HepG2 (cell line): ENCODE measurements at regions not wholly inside any gene's neighbourhood (a gene's known extent, or its start where the extent isn't known, plus 50 kb on each side); places are given as distances from the start of the nearest gene placed in this dataset.

Experiments used
- ATAC-seq: fragments of 200-7000 bp; cut with Tn5 transposase; 3 replicates; pipeline ENCODE4 v1.9.1; 2020; ENCODE audit warnings: mild to moderate bottlenecking, moderate library complexity
- BruUV-seq: library from RNA; stranded (reverse); fragments of 400-500 nt; replicated peaks from 2 replicates; lab custom pipeline; 2021; lab: Mats Ljungman, UMichigan
- CTCF ChIA-PET: fragments of 300-600 bp; formaldehyde crosslinking; extraction: SDS; loops from one replicate; lab custom pipeline; 2021; ENCODE audit warnings: low total read pairs, inconsistent platforms, low intra/inter-chr PET ratio; lab: Yijun Ruan, JAX
- POLR2A ChIA-PET: fragments of 350-600 bp; sonication (Branson Sonifier 250); formaldehyde crosslinking; loops from one replicate; lab custom pipeline; 2020; ENCODE audit warnings: antibody characterized with exemption, inconsistent platforms; lab: Yijun Ruan, JAX
- DNase-seq: peaks from one replicate; pipeline ENCODE4 v3.0.0-alpha.2; 2015; ENCODE audit warnings: low spot score
- FAIRE-seq: peaks from 3 replicates; lab custom pipeline; 2011; peaks lifted over from hg19 to GRCh38; lab: Jason Lieb, UNC
- H2AFZ ChIP-seq: one replicate; pipeline ENCODE4 v1.6.1; 2011; ENCODE audit warnings: low read length, inconsistent platforms
- H3K27ac ChIP-seq: fragments of 300-600 bp; 3 replicates; pipeline ENCODE4 v1.8.0; 2011; ENCODE audit warnings: mixed run types, mild to moderate bottlenecking, mixed read lengths, low read length, inconsistent platforms; ENCODE audit not compliant: insufficient read depth; ENCODE audit errors: extremely low read length
- H3K27me3 ChIP-seq, 2 experiments: fragments of 200-600 bp in 1 of 2; 2 replicates in 1 of 2; 3 replicates in 1 of 2; pipeline versions ENCODE4 v1.6.0 to v1.8.0; 2011; ENCODE audit warnings: low read length in 2 of 2, mild to moderate bottlenecking in 2 of 2, moderate library complexity in 2 of 2, inconsistent platforms in 1 of 2; ENCODE audit not compliant: insufficient read depth in 2 of 2, control insufficient read depth in 1 of 2
- H3K36me3 ChIP-seq, 2 experiments: fragments of 200-600 bp in 1 of 2; replicated peaks in 1 of 2; 2 replicates in 1 of 2; 3 replicates in 1 of 2; pipeline versions ENCODE4 v1.5.1 to v1.8.0; 2011; ENCODE audit warnings: low read length in 2 of 2, inconsistent platforms in 1 of 2; ENCODE audit not compliant: insufficient read depth in 2 of 2, control insufficient read depth in 1 of 2
- H3K4me1 ChIP-seq: 2 replicates; pipeline ENCODE4 v1.5.1; 2012; ENCODE audit warnings: low read length, inconsistent platforms; ENCODE audit not compliant: insufficient read depth
- H3K4me2 ChIP-seq: 2 replicates; pipeline ENCODE4 v1.6.0; 2011; ENCODE audit warnings: low read depth, low read length, inconsistent platforms
- H3K4me3 ChIP-seq, 3 experiments: fragments of 200-600 bp in 1 of 3; sonication (generic), shearing (Covaris generic) in 1 of 3; replicated peaks in 1 of 3; 2 replicates each; pipeline ENCODE4 v1.5.1; 2011 to 2016; ENCODE audit warnings: low read length in 3 of 3, inconsistent platforms in 2 of 3, low read depth in 2 of 3, mild to moderate bottlenecking in 2 of 3, control low read depth in 1 of 3, mixed read lengths in 1 of 3; ENCODE audit not compliant: insufficient read depth in 1 of 3
- H3K79me2 ChIP-seq: one replicate; pipeline ENCODE4 v1.6.1; 2011; ENCODE audit warnings: low read length, inconsistent platforms; ENCODE audit not compliant: insufficient read depth
- H3K9ac ChIP-seq: 2 replicates; pipeline ENCODE4 v1.6.0; 2011; ENCODE audit warnings: mild to moderate bottlenecking, low read depth, low read length, inconsistent platforms; ENCODE audit not compliant: insufficient read depth
- H3K9me3 ChIP-seq: 2 replicates; pipeline ENCODE4 v1.5.1; 2012; ENCODE audit warnings: mild to moderate bottlenecking, low read length
- H4K20me1 ChIP-seq: 2 replicates; pipeline ENCODE4 v1.6.0; 2011; ENCODE audit warnings: inconsistent platforms, mild to moderate bottlenecking, low read length, moderate library complexity; ENCODE audit not compliant: insufficient read depth
- ATF7 ChIP-seq, 2 experiments: fragments of 450-650 bp in 1 of 2; sonication (generic) in 1 of 2; formaldehyde crosslinking in 1 of 2; IDR thresholded peaks; 2 replicates each; pipeline versions ENCODE4 v1.4.0 to v1.6.1; 2016 to 2020; ENCODE audit warnings: antibody characterized with exemption in 1 of 2, mild to moderate bottlenecking in 1 of 2, missing genetic modification reagents in 1 of 2
- BRD4 ChIP-seq: sonication (generic); formaldehyde crosslinking; IDR thresholded peaks from 2 replicates; pipeline ENCODE4 v1.4.0; 2020; ENCODE audit warnings: missing genetic modification reagents
- CC2D1A ChIP-seq: sonication (generic); formaldehyde crosslinking; IDR thresholded peaks from 2 replicates; pipeline ENCODE4 v1.8.1; 2023; ENCODE audit warnings: mild to moderate bottlenecking, missing genetic modification reagents
- MXD1 ChIP-seq: sonication (generic); formaldehyde crosslinking; IDR thresholded peaks from 2 replicates; pipeline ENCODE4 v1.4.0; 2020; ENCODE audit warnings: mild to moderate bottlenecking, missing genetic modification reagents
- PTBP1 ChIP-seq: fragments of 200-400 bp; formaldehyde crosslinking; IDR thresholded peaks from 2 replicates; pipeline ENCODE4 v1.6.1; 2018; ENCODE audit warnings: low read length, low read depth; ENCODE audit not compliant: poor library complexity, severe bottlenecking
- SOX5 ChIP-seq: IDR thresholded peaks from 2 replicates; pipeline ENCODE4 v1.6.1; 2016; ENCODE audit warnings: borderline replicate concordance
- SP1 ChIP-seq, 2 experiments: fragments of 450-650 bp in 1 of 2; sonication (generic) in 1 of 2; formaldehyde crosslinking in 1 of 2; IDR thresholded peaks; 2 replicates each; pipeline versions ENCODE4 v1.4.0 to v1.6.1; 2016 to 2020; ENCODE audit warnings: missing genetic modification reagents in 1 of 2
- ZFP37 ChIP-seq: sonication (generic); formaldehyde crosslinking; IDR thresholded peaks from 2 replicates; pipeline ENCODE4 v1.4.0; 2020; ENCODE audit warnings: missing genetic modification reagents, borderline replicate concordance
- WGBS: methylation state at CpG from one replicate; pipeline ENCODE4 v1.1.6; 2017; ENCODE audit warnings: low lambda C conversion rate; 5-methylcytosine and 5-hydroxymethylcytosine counted together
- in situ Hi-C: cut with HindIII; loops from 2 replicates; pipeline ENCODE4 v1.10.0; 2017; ENCODE audit warnings: low pct_unique_long_range_greater_than_20kb; ENCODE audit not compliant: extremely low pct_ligation_motif_present
- intact Hi-C: fragments of 100-400 bp; cut with micrococcal nuclease; formaldehyde crosslinking; loops from one replicate; pipeline ENCODE4 v1.10.0; 2022; ENCODE audit not compliant: unreplicated experiment
- TF ChIP-seq, protein P1 (sequence below): sonication (generic); formaldehyde crosslinking; IDR thresholded peaks from 2 replicates; pipeline ENCODE4 v1.8.1; 2023; ENCODE audit warnings: mild to moderate bottlenecking, missing genetic modification reagents, borderline replicate concordance
- TF ChIP-seq, protein P2 (sequence below): sonication (generic); formaldehyde crosslinking; IDR thresholded peaks from 2 replicates; pipeline ENCODE4 v1.5.0; 2020; ENCODE audit warnings: missing genetic modification reagents

DNA sequence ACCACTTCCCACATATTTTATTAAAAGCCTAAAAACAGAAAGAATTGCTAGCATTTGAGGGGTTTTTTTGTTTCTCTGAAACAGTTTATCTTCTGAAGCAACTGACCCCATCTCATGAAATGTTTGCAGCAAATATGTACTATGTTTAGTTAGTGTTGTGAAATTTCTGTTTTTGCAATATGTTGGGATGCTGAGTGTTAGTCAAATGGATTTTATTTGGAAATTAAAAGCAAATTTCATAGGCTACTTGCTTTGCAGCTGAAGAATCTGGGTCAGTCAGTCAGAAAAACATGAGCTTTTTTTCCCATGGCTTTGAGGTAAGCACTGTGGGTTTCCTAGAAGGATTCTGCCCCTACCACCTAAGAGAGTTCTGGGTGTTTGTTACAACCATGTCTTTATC, 184.9 kb upstream of the DKK2 start:
- no peak for DNase-seq
- Histone ChIP-seq H3K27ac (no peak overlapping the region), H3K4me3 (no peak overlapping the region), H2AFZ (no peak overlapping the region), H3K79me2 (no peaks in the 10 kb centered on the region), H3K36me3 (no peaks in the 10 kb centered on the region), H3K4me1 (peaks cover 10% of the 10 kb centered on the region; the same call in 1 of the 2 replicates), H3K27me3 (no peaks in the 10 kb centered on the region; a peak in 1 of 5 replicates), H3K4me2 (no peak overlapping the region), H3K9ac (no peak overlapping the region), H4K20me1 (no peaks in the 10 kb centered on the region), H3K9me3 (no peaks in the 10 kb centered on the region)
- CTCF ChIA-PET = no interaction called here
- TF ChIP-seq SP1 (IDR thresholded peaks at IDR 0.05) (no peak), SP1 (CRISPR knock-in tag; IDR thresholded peaks at IDR 0.05) (no peak)
- TF ChIP-seq, protein P1, sequence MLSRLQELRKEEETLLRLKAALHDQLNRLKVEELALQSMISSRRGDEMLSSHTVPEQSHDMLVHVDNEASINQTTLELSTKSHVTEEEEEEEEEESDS (CRISPR knock-in tag) = no peak
- TF ChIP-seq, protein P2, sequence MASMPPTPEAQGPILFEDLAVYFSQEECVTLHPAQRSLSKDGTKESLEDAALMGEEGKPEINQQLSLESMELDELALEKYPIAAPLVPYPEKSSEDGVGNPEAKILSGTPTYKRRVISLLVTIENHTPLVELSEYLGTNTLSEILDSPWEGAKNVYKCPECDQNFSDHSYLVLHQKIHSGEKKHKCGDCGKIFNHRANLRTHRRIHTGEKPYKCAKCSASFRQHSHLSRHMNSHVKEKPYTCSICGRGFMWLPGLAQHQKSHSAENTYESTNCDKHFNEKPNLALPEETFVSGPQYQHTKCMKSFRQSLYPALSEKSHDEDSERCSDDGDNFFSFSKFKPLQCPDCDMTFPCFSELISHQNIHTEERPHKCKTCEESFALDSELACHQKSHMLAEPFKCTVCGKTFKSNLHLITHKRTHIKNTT (CRISPR knock-in tag) = no peak
- no peak for ATAC-seq
- POLR2A ChIA-PET = no interaction called here
- BruUV-seq = no TSS peak
- in situ Hi-C loops (no loop called here), intact Hi-C loops (no loop called here)
- FAIRE-seq = no peak

DNA sequence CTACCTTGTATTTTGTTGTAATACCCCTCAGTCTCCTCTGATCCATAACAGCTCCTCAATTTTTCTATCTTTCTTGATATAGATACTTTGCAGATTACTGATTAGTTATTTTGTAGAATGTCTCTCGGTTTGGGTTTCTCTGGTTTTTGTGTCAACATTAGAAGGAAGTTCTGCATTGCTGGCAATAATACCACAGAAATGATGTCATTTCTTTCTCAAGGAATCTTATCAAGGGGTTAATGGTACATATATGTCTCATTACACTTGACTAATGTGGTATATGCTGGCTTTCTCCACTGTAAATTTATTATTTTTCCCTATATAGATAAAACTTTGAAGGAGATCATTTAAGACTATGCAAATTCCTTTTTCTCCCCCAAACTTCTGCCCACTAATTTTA, 183.6 kb upstream of the DKK2 start:
- BruUV-seq = no TSS peak
- peaks cover 21% of the 10 kb centered on the region for H3K4me1 ChIP-seq
- ATAC-seq (no peak), DNase-seq (no peak), FAIRE-seq (no peak)
- no peak overlapping the region for H3K4me3 ChIP-seq
- ChIA-PET POLR2A (no interaction called here), CTCF (no interaction called here)
- TF ChIP-seq SOX5 (CRISPR knock-in tag) (no peak), ATF7 (IDR thresholded peaks at IDR 0.05) (0 out of 2 replicates have a peak, but pooled peaks have one; percentile 2), ATF7 (CRISPR knock-in tag; IDR thresholded peaks at IDR 0.05) (no peak), PTBP1 (no peak), MXD1 (no peak), CC2D1A (CRISPR knock-in tag) (no peak), ZFP37 (CRISPR knock-in tag) (no peak), BRD4 (CRISPR knock-in tag) (no peak)
- H3K79me2 ChIP-seq = no peaks in the 10 kb centered on the region
- H3K27ac ChIP-seq = no peak overlapping the region
- in situ Hi-C loops (no loop called here), intact Hi-C loops (no loop called here)
- no peak overlapping the region for H3K9ac ChIP-seq
- H4K20me1 ChIP-seq = no peaks in the 10 kb centered on the region
- H3K27me3 ChIP-seq = no peaks in the 10 kb centered on the region; a peak in 1 of 5 replicates
- WGBS = 21% methylated on average over 1 of the region's 1 CpG
- H2AFZ ChIP-seq = no peak overlapping the region
- no peaks in the 10 kb centered on the region for H3K36me3 ChIP-seq
- H3K4me2 ChIP-seq = no peak overlapping the region
- H3K9me3 ChIP-seq = no peaks in the 10 kb centered on the region
